Heart left ventricle (tissue), 13 donors: ENCODE measurements at regions not wholly inside any gene's neighbourhood (a gene's known extent, or its start where the extent isn't known, plus 50 kb on each side); places are given as distances from the start of the nearest gene placed in this dataset.

Source experiments
- CTCF ChIP-seq, 12 donors: fragments of 200-600 bp; sonication (generic) in 4 of 12; IDR thresholded peaks; one replicate each; pipeline versions ENCODE4 v1.5.0 to v1.8.0; 2018 to 2022; ENCODE audit warnings: antibody characterized with exemption in 12 of 12, mild to moderate bottlenecking in 5 of 12
- POLR2A ChIP-seq, 2 donors: fragments of 450-650 bp; IDR thresholded peaks; one replicate each; pipeline ENCODE4 v1.6.1; 2017; ENCODE audit warnings: antibody characterized with exemption in 2 of 2, mild to moderate bottlenecking in 2 of 2, moderate library complexity in 2 of 2
- donor health status: ischemic (EF 13 %, LVEDD 7.1; RV severe dilation, severe dysfunction).
- donor health status: DM: no; HTN: yes; CAD: no.
- donor health status: DM: no; HTN: no; CAD: no.
- donor health status: ischemic (EF 25% LVEDD 6.9; RV normal size, moderate dysfunction).
- donor health status: ischemic (EF 25% LVEDD 5.7; RV mildly dilated, moderate dysfunction).
- donor health status: ischemic (EF 35%, LVEDD 5.7; RV mildly dilated, moderate dysfunction).
- donor health status: nonischemic (EF 11% LVEDD 7.7; RV severe dilation, severe dysfunction).
- donor health status: DM: yes; HTN: yes; CAD: no.
- donor health status: PGD.
- donor health status: ischemic (EF 29% LVEDD 5.4; RV normal size, mild dysfunction).
- donor health status: nonischemic (EF 23%, LVEDD 6.1; RV moderate dilation, normal function).

DNA sequence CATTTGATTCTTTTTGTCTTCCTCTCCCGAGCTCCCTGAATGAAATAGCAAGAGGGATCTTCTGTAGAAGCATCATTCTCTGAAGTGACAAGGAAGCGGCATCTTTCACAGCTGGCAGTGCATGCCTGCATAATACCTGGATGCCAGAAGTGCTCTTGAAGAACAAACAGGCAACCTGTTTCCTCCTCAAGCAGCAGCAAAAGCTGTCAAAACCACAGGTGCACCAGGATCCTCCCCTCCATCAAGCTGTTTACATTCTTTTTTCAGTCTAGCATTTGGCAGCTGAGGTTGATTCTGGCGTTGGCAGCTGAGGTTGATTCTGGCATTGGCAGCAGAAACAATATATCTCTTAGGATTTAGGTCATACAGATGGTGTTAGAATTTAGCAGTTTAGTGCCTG lies 979.0 kb downstream of the TUSC7 start:
- TF ChIP-seq CTCF (IDR thresholded peaks at IDR 0.05) (no peak), POLR2A (IDR thresholded peaks at IDR 0.05) (no peak)
